SU-DHL-6 (cell line): ENCODE measurements at regions not wholly inside any gene's neighbourhood (a gene's known extent, or its start where the extent isn't known, plus 50 kb on each side); places are given as distances from the start of the nearest gene placed in this dataset.

Experiments used
- H2AFZ ChIP-seq: fragments of 200-600 bp; sonication (generic); 2 replicates; pipeline ENCODE4 v1.6.1; 2014; ENCODE audit warnings: low read depth, mild to moderate bottlenecking, moderate library complexity, mixed read lengths, antibody characterized with exemption, low read length; ENCODE audit not compliant: severe bottlenecking
- H3F3A ChIP-seq: fragments of 200-600 bp; shearing (Covaris generic); 2 replicates; pipeline ENCODE4 v1.6.0; 2016; ENCODE audit warnings: antibody characterized with exemption, mild to moderate bottlenecking; ENCODE audit not compliant: insufficient read depth
- H3K27ac ChIP-seq: fragments of 200-600 bp; sonication (generic); 2 replicates; pipeline ENCODE4 v1.5.1; 2016; ENCODE audit warnings: low read depth, mild to moderate bottlenecking, low read length, moderate library complexity, mixed read lengths
- H3K27me3 ChIP-seq: fragments of 200-600 bp; sonication (generic), shearing (Covaris generic); 2 replicates; pipeline ENCODE4 v1.6.0; 2014; ENCODE audit warnings: mild to moderate bottlenecking, low read length
- H3K36me3 ChIP-seq: fragments of 200-600 bp; sonication (generic); 2 replicates; pipeline ENCODE4 v1.6.1; 2014; ENCODE audit warnings: mild to moderate bottlenecking, low read length, mixed read lengths
- H3K4me2 ChIP-seq: fragments of 300-600, 200-600 bp; shearing (Covaris generic), sonication (generic); 2 replicates; pipeline ENCODE4 v1.6.0; 2014; ENCODE audit warnings: low read length, low read depth, mild to moderate bottlenecking; ENCODE audit not compliant: poor library complexity, severe bottlenecking
- H3K4me3 ChIP-seq: fragments of 200-600 bp; sonication (generic); 2 replicates; pipeline ENCODE4 v1.5.1; 2014; ENCODE audit warnings: antibody characterized with exemption, low read length, mild to moderate bottlenecking, mixed read lengths; ENCODE audit not compliant: insufficient read depth, poor library complexity, severe bottlenecking
- H3K79me2 ChIP-seq: fragments of 200-600 bp; sonication (generic); 2 replicates; pipeline ENCODE4 v1.6.1; 2014; ENCODE audit warnings: mild to moderate bottlenecking, low read length, moderate library complexity; ENCODE audit not compliant: insufficient read depth
- H3K9ac ChIP-seq: fragments of 200-600 bp; sonication (generic); 2 replicates; pipeline ENCODE4 v1.7.0; 2014; ENCODE audit warnings: mild to moderate bottlenecking, low read length
- H3K9me2 ChIP-seq: fragments of 200-600 bp; sonication (generic); replicated peaks from 2 replicates; pipeline ENCODE4 v1.6.1; 2014; ENCODE audit warnings: low read length; ENCODE audit not compliant: insufficient read depth
- H3K9me3 ChIP-seq: fragments of 200-600 bp; sonication (generic); 2 replicates; pipeline ENCODE4 v1.6.1; 2014; ENCODE audit warnings: low read length, mixed read lengths; ENCODE audit not compliant: insufficient read depth
- H4K20me1 ChIP-seq: fragments of 200-600 bp; sonication (generic); 2 replicates; pipeline ENCODE4 v1.6.1; 2014; ENCODE audit warnings: low read depth, mild to moderate bottlenecking, antibody characterized with exemption, low read length, moderate library complexity, mixed read lengths
- CTCF ChIP-seq: fragments of 200-600 bp; sonication (generic); IDR thresholded peaks from one replicate; pipeline ENCODE4 v1.5.1; 2017; ENCODE audit warnings: antibody characterized with exemption, mild to moderate bottlenecking, low read length, moderate library complexity; ENCODE audit not compliant: insufficient read depth, poor library complexity, severe bottlenecking
- EZH2phosphoT487 ChIP-seq: fragments of 200-600 bp; sonication (generic), shearing (Covaris generic); conservative IDR thresholded peaks from 2 replicates; pipeline ENCODE4 v1.6.1; 2018; ENCODE audit warnings: mild to moderate bottlenecking, antibody characterized with exemption, low read length, moderate library complexity, mixed read lengths

- Histone ChIP-seq H3K27ac (no peak overlapping the region), H3K4me2 (no peak overlapping the region), H3K27me3 (0 out of 2 replicates have a peak, but pooled peaks cover 3% of the 10 kb centered on the region), H2AFZ (no peak overlapping the region), H3F3A (no peaks in the 10 kb centered on the region), H3K9me3 (no peaks in the 10 kb centered on the region), H4K20me1 (no peaks in the 10 kb centered on the region), H3K4me3 (no peak overlapping the region), H3K9me2 (no peaks in the 10 kb centered on the region), H3K9ac (no peak overlapping the region), H3K36me3 (no peaks in the 10 kb centered on the region), H3K79me2 (no peaks in the 10 kb centered on the region)
- TF ChIP-seq EZH2phosphoT487: no peak
- no peak for TF ChIP-seq CTCF
These were observed 55.5 kb upstream of the MEGF10 start for GRCh38 chr5:127235136-127235535.

DNA sequence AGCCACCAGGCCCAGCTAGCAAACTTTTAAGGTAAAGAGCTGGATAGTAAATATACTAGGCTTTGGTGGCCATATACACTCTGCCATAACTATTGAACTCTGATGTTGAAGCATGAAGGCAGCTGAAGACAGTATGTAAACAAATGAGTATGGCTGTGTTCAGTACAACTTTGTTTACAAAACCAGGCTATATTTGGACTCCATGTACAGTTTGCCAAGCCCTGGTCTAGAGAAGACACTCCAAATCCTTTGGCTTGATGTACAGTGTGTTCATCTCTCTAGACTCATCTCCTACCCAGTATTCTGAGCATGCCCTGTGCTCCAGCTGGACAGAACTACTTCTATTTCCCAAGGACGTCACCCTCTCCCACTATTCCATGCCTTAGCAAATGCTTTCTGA, 54.3 kb upstream of the MEGF10 start:
- H3K9me2 ChIP-seq: no peaks in the 10 kb centered on the region
- H3K79me2 ChIP-seq: no peaks in the 10 kb centered on the region
- H3K4me2 ChIP-seq: no peak overlapping the region
- TF ChIP-seq EZH2phosphoT487 (no peak), CTCF (no peak)
- H3K27ac ChIP-seq: no peak overlapping the region
- no peaks in the 10 kb centered on the region for H3F3A ChIP-seq
- no peak overlapping the region for H3K9ac ChIP-seq
- no peak overlapping the region for H3K4me3 ChIP-seq
- H4K20me1 ChIP-seq: no peaks in the 10 kb centered on the region
- no peaks in the 10 kb centered on the region for H3K36me3 ChIP-seq
- no peak overlapping the region for H2AFZ ChIP-seq
- 0 out of 2 replicates have a peak, but pooled peaks cover 3% of the 10 kb centered on the region for H3K27me3 ChIP-seq
- H3K9me3 ChIP-seq: no peaks in the 10 kb centered on the region
